SK-N-SH treated with all-trans-retinoic acid at 6 μM for 48 hours (cell line): ENCODE measurements at regions not wholly inside any gene's neighbourhood (a gene's known extent, or its start where the extent isn't known, plus 50 kb on each side); places are given as distances from the start of the nearest gene placed in this dataset.

ENCODE experiments used
- ATAC-seq: fragments of 200-7000 bp; cut with Tn5 transposase; 3 replicates; pipeline ENCODE4 v1.9.1; 2020; ENCODE audit warnings: mild to moderate bottlenecking, moderate library complexity
- ARNTL ChIP-seq: fragments of 450-650 bp; formaldehyde crosslinking; IDR thresholded peaks from 2 replicates; pipeline ENCODE4 v1.5.0; 2020; ENCODE audit warnings: low read depth, mild to moderate bottlenecking, moderate library complexity, borderline replicate concordance
- PATZ1 ChIP-seq: fragments of 250-450 bp; sonication (Bioruptor Pico); IDR thresholded peaks from 2 replicates; pipeline ENCODE4 v1.8.0; 2020; ENCODE audit warnings: mild to moderate bottlenecking, moderate library complexity, borderline replicate concordance
- PPARA ChIP-seq: fragments of 250-450 bp; sonication (Bioruptor Pico); IDR thresholded peaks from 2 replicates; pipeline ENCODE4 v1.5.0; 2020; ENCODE audit warnings: mild to moderate bottlenecking, borderline replicate concordance
- TCF4 ChIP-seq: fragments of 250-450 bp; sonication (Bioruptor Pico); IDR thresholded peaks from 2 replicates; pipeline ENCODE4 v1.8.0; 2021; ENCODE audit warnings: mild to moderate bottlenecking, moderate library complexity, borderline replicate concordance
- TOX ChIP-seq: fragments of 250-450 bp; sonication (Bioruptor Pico); IDR thresholded peaks from 2 replicates; pipeline ENCODE4 v1.8.0; 2021; ENCODE audit warnings: mild to moderate bottlenecking, moderate library complexity, borderline replicate concordance
- ZNF565 ChIP-seq: fragments of 450-650 bp; formaldehyde crosslinking; conservative IDR thresholded peaks from 2 replicates; pipeline ENCODE4 v1.5.0; 2020; ENCODE audit warnings: low read depth, mild to moderate bottlenecking, moderate library complexity
- ZNF8 ChIP-seq: fragments of 450-650 bp; formaldehyde crosslinking; IDR thresholded peaks from 2 replicates; pipeline ENCODE4 v1.5.0; 2020; ENCODE audit warnings: mild to moderate bottlenecking, moderate library complexity
- TF ChIP-seq, protein P1 (sequence below): fragments of 250-450 bp; sonication (Bioruptor Pico); IDR thresholded peaks from 2 replicates; pipeline ENCODE4 v1.8.0; 2021; ENCODE audit warnings: low read depth, mild to moderate bottlenecking, moderate library complexity, borderline replicate concordance

- TF ChIP-seq, protein P1, sequence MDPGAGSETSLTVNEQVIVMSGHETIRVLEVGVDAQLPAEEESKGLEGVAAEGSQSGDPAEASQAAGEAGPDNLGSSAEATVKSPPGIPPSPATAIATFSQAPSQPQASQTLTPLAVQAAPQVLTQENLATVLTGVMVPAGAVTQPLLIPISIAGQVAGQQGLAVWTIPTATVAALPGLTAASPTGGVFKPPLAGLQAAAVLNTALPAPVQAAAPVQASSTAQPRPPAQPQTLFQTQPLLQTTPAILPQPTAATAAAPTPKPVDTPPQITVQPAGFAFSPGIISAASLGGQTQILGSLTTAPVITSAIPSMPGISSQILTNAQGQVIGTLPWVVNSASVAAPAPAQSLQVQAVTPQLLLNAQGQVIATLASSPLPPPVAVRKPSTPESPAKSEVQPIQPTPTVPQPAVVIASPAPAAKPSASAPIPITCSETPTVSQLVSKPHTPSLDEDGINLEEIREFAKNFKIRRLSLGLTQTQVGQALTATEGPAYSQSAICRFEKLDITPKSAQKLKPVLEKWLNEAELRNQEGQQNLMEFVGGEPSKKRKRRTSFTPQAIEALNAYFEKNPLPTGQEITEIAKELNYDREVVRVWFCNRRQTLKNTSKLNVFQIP (CRISPR knock-in tag): no peak
- no peak for TF ChIP-seq PATZ1 (CRISPR knock-in tag)
- TF ChIP-seq TOX (CRISPR knock-in tag): no peak
- no peak for TF ChIP-seq ARNTL (CRISPR knock-in tag)
- TF ChIP-seq PPARA (CRISPR knock-in tag): no peak
- no peak for TF ChIP-seq ZNF565 (CRISPR knock-in tag)
- TF ChIP-seq TCF4 (CRISPR knock-in tag): no peak
- no peak for TF ChIP-seq ZNF8
- no peak for ATAC-seq
Observed at GRCh38 chr11:15913261-15913660, 443.1 kb downstream of the SOX6 start.
